HEK293 (cell line): ENCODE measurements at regions not wholly inside any gene's neighbourhood (a gene's known extent, or its start where the extent isn't known, plus 50 kb on each side); places are given as distances from the start of the nearest gene placed in this dataset.

Experiments used
- CTCF ChIA-PET: fragments of 350-600 bp; formaldehyde crosslinking; extraction: SDS; loops from one replicate; lab custom pipeline; 2021; ENCODE audit warnings: antibody characterized with exemption; lab: Yijun Ruan, JAX
- POLR2A ChIA-PET: fragments of 300-600 bp; formaldehyde crosslinking; extraction: SDS; loops from one replicate; lab custom pipeline; 2020; ENCODE audit warnings: antibody characterized with exemption, inconsistent platforms; lab: Yijun Ruan, JAX
- H3K27ac ChIP-seq: fragments of 200-500 bp; sonication (Bioruptor generic); 2 replicates; pipeline ENCODE4 v1.5.1; 2014; ENCODE audit warnings: low read depth, low read length, control low read depth, inconsistent platforms; ENCODE audit errors: extremely low read depth
- H3K36me3 ChIP-seq, 2 experiments: fragments of 200-500 bp in 1 of 2; sonication (Bioruptor generic) in 1 of 2; 1 replicate in 1 of 2; 2 replicates in 1 of 2; pipeline ENCODE4 v1.5.1; 2014 to 2017; ENCODE audit warnings: inconsistent platforms in 2 of 2, low read length in 2 of 2; ENCODE audit not compliant: control insufficient read depth in 2 of 2, insufficient read depth in 1 of 2
- H3K4me1 ChIP-seq: fragments of 200-500 bp; sonication (Bioruptor generic); 2 replicates; pipeline ENCODE4 v1.5.1; 2014; ENCODE audit warnings: mild to moderate bottlenecking, low read length, inconsistent platforms; ENCODE audit not compliant: control insufficient read depth, insufficient read depth
- H3K4me3 ChIP-seq: 2 replicates; pipeline ENCODE4 v1.5.1; 2011; ENCODE audit warnings: low read depth, mild to moderate bottlenecking, control low read depth, low read length, moderate library complexity
- H3K9me3 ChIP-seq: fragments of 200-500 bp; sonication (Bioruptor generic); 2 replicates; pipeline ENCODE4 v1.5.1; 2014; ENCODE audit warnings: low read depth, low read length, inconsistent platforms; ENCODE audit not compliant: control insufficient read depth, insufficient read depth
- FEZF1 ChIP-seq: fragments of 450-650 bp; formaldehyde crosslinking; IDR thresholded peaks from 2 replicates; pipeline ENCODE4 v1.5.1; 2016; ENCODE audit warnings: missing biosample characterization, missing genetic modification characterization
- GLI2 ChIP-seq: fragments of 450-650 bp; formaldehyde crosslinking; IDR thresholded peaks from 2 replicates; pipeline ENCODE4; 2017; ENCODE audit warnings: missing biosample characterization, missing genetic modification characterization, low read depth, borderline replicate concordance
- MZF1 ChIP-seq: fragments of 450-650 bp; formaldehyde crosslinking; IDR thresholded peaks from 2 replicates; pipeline ENCODE4 v1.5.1; 2017; ENCODE audit warnings: missing biosample characterization, missing genetic modification characterization, borderline replicate concordance
- RBAK ChIP-seq: fragments of 450-650 bp; formaldehyde crosslinking; IDR thresholded peaks from 2 replicates; pipeline ENCODE4 v1.5.1; 2016; ENCODE audit warnings: missing biosample characterization, missing genetic modification characterization
- SALL2 ChIP-seq: fragments of 450-650 bp; formaldehyde crosslinking; IDR thresholded peaks from 2 replicates; pipeline ENCODE4 v1.5.0; 2017; ENCODE audit warnings: missing biosample characterization, mild to moderate bottlenecking, missing genetic modification characterization, borderline replicate concordance
- SCRT2 ChIP-seq: fragments of 450-650 bp; formaldehyde crosslinking; IDR thresholded peaks from 2 replicates; pipeline ENCODE4 v1.5.1; 2016; ENCODE audit warnings: missing biosample characterization, missing genetic modification characterization
- SETDB1 ChIP-seq: IDR thresholded peaks from one replicate; pipeline ENCODE4 v1.6.1; 2017; ENCODE audit warnings: mild to moderate bottlenecking, low read length, moderate library complexity, mixed read lengths; ENCODE audit not compliant: insufficient read length
- YY1 ChIP-seq: fragments of 450-650 bp; formaldehyde crosslinking; IDR thresholded peaks from 2 replicates; pipeline ENCODE4 v1.5.1; 2018; ENCODE audit warnings: missing biosample characterization, missing genetic modification characterization
- ZEB2 ChIP-seq: fragments of 450-650 bp; formaldehyde crosslinking; IDR thresholded peaks from 2 replicates; pipeline ENCODE4 v1.5.1; 2016; ENCODE audit warnings: missing biosample characterization, missing genetic modification characterization
- ZNF10 ChIP-seq: fragments of 450-650 bp; formaldehyde crosslinking; IDR thresholded peaks from 2 replicates; pipeline ENCODE4 v1.5.1; 2017; ENCODE audit warnings: missing biosample characterization, missing genetic modification characterization
- ZNF157 ChIP-seq: fragments of 450-650 bp; formaldehyde crosslinking; IDR thresholded peaks from 2 replicates; pipeline ENCODE4 v1.5.1; 2016; ENCODE audit warnings: missing biosample characterization, missing genetic modification characterization
- ZNF2 ChIP-seq: fragments of 450-650 bp; formaldehyde crosslinking; IDR thresholded peaks from 2 replicates; pipeline ENCODE4 v1.5.1; 2016; ENCODE audit warnings: missing biosample characterization, missing genetic modification characterization
- ZNF248 ChIP-seq: fragments of 450-650 bp; formaldehyde crosslinking; IDR thresholded peaks from 2 replicates; pipeline ENCODE4 v1.5.1; 2017; ENCODE audit warnings: missing biosample characterization, missing genetic modification characterization
- ZNF292 ChIP-seq: fragments of 450-650 bp; formaldehyde crosslinking; IDR thresholded peaks from 2 replicates; pipeline ENCODE4 v1.5.1; 2016; ENCODE audit warnings: low read depth, missing biosample characterization, missing genetic modification characterization, borderline replicate concordance
- ZNF341 ChIP-seq: fragments of 450-650 bp; formaldehyde crosslinking; IDR thresholded peaks from 2 replicates; pipeline ENCODE4; 2016; ENCODE audit warnings: low read depth, missing biosample characterization, missing genetic modification characterization
- ZNF366 ChIP-seq: fragments of 450-650 bp; formaldehyde crosslinking; conservative IDR thresholded peaks from 2 replicates; pipeline ENCODE4 v1.5.1; 2016; ENCODE audit warnings: missing biosample characterization, missing genetic modification characterization
- ZNF473 ChIP-seq: fragments of 450-650 bp; formaldehyde crosslinking; IDR thresholded peaks from 2 replicates; pipeline ENCODE4 v1.5.1; 2017; ENCODE audit warnings: missing biosample characterization, missing genetic modification characterization
- ZNF48 ChIP-seq: fragments of 450-650 bp; formaldehyde crosslinking; IDR thresholded peaks from 2 replicates; pipeline ENCODE4 v1.5.1; 2016; ENCODE audit warnings: missing biosample characterization, missing genetic modification characterization
- ZNF501 ChIP-seq: fragments of 450-650 bp; formaldehyde crosslinking; IDR thresholded peaks from 2 replicates; pipeline ENCODE4 v1.5.1; 2016; ENCODE audit warnings: missing biosample characterization, missing genetic modification characterization
- ZNF571 ChIP-seq: fragments of 450-650 bp; formaldehyde crosslinking; IDR thresholded peaks from 2 replicates; pipeline ENCODE4 v1.5.0; 2017; ENCODE audit warnings: missing biosample characterization, missing genetic modification characterization
- ZNF830 ChIP-seq: fragments of 450-650 bp; IDR thresholded peaks from 2 replicates; pipeline ENCODE4 v1.5.0; 2018; ENCODE audit warnings: missing biosample characterization, missing genetic modification characterization, low read depth, mild to moderate bottlenecking, moderate library complexity
- TF ChIP-seq, protein P1 (sequence below): fragments of 450-650 bp; formaldehyde crosslinking; IDR thresholded peaks from 2 replicates; pipeline ENCODE4 v1.5.1; 2016; ENCODE audit warnings: missing biosample characterization, missing genetic modification characterization
- TF ChIP-seq, protein P2 (sequence below): fragments of 450-650 bp; formaldehyde crosslinking; IDR thresholded peaks from 2 replicates; pipeline ENCODE4 v1.5.1; 2016; ENCODE audit warnings: missing biosample characterization, missing genetic modification characterization
- TF ChIP-seq, protein P3 (sequence below): fragments of 450-650 bp; formaldehyde crosslinking; IDR thresholded peaks from 2 replicates; pipeline ENCODE4 v1.5.1; 2016; ENCODE audit warnings: missing biosample characterization, missing genetic modification characterization

DNA sequence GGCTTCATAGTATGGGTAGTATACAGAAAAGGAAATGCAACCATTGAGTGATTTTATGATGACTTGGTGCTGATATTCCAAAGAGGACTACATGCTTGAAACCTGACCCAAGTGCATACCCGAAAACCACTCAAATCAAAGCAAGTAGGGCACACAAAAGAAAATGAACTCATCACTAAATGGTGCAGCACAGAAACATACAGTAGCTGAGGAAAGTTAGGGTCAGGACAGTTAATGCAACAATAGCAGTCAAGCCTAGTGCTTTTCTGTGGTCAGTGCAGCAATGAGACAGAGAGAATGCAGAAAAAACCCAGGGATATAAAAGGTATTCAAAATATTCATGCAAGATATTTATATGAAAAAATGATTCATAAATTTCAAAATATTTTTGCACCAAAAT, 711.1 kb downstream of the EPHA7 start:
- Histone ChIP-seq H3K27ac (no peak overlapping the region), H3K36me3 (no peaks in the 10 kb centered on the region), H3K9me3 (no peaks in the 10 kb centered on the region), H3K4me1 (no peaks in the 10 kb centered on the region)
- POLR2A ChIA-PET, result no interaction called here
- CTCF ChIA-PET, result no interaction called here
- no peak for TF ChIP-seq ZNF157 (tag by site-specific recombination)
- no peak for TF ChIP-seq SCRT2 (tag by site-specific recombination)
- TF ChIP-seq SETDB1, result no peak
- TF ChIP-seq ZEB2, result no peak
- TF ChIP-seq, protein P1, sequence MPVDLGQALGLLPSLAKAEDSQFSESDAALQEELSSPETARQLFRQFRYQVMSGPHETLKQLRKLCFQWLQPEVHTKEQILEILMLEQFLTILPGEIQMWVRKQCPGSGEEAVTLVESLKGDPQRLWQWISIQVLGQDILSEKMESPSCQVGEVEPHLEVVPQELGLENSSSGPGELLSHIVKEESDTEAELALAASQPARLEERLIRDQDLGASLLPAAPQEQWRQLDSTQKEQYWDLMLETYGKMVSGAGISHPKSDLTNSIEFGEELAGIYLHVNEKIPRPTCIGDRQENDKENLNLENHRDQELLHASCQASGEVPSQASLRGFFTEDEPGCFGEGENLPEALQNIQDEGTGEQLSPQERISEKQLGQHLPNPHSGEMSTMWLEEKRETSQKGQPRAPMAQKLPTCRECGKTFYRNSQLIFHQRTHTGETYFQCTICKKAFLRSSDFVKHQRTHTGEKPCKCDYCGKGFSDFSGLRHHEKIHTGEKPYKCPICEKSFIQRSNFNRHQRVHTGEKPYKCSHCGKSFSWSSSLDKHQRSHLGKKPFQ (tag by site-specific recombination), result no peak
- TF ChIP-seq ZNF341 (tag by site-specific recombination), result no peak
- TF ChIP-seq, protein P2, sequence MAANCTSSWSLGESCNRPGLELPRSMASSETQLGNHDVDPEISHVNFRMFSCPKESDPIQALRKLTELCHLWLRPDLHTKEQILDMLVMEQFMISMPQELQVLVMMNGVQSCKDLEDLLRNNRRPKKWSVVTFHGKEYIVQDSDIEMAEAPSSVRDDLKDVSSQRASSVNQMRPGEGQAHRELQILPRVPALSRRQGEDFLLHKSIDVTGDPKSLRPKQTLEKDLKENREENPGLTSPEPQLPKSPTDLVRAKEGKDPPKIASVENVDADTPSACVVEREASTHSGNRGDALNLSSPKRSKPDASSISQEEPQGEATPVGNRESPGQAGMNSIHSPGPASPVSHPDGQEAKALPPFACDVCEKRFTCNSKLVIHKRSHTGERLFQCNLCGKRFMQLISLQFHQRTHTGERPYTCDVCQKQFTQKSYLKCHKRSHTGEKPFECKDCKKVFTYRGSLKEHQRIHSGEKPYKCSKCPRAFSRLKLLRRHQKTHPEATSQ (tag by site-specific recombination), result no peak
- no peak for TF ChIP-seq ZNF501 (tag by site-specific recombination)
- no peak for TF ChIP-seq ZNF10 (tag by site-specific recombination)
- no peak for TF ChIP-seq FEZF1 (tag by site-specific recombination)
- TF ChIP-seq ZNF830 (tag by site-specific recombination), result no peak
- TF ChIP-seq ZNF571 (tag by site-specific recombination), result no peak
- no peak for TF ChIP-seq MZF1 (tag by site-specific recombination)
- TF ChIP-seq ZNF2 (tag by site-specific recombination), result no peak
- no peak for TF ChIP-seq RBAK
- TF ChIP-seq, all 188 proteins: peak for 0
- H3K4me3 ChIP-seq, result no peak overlapping the region

DNA sequence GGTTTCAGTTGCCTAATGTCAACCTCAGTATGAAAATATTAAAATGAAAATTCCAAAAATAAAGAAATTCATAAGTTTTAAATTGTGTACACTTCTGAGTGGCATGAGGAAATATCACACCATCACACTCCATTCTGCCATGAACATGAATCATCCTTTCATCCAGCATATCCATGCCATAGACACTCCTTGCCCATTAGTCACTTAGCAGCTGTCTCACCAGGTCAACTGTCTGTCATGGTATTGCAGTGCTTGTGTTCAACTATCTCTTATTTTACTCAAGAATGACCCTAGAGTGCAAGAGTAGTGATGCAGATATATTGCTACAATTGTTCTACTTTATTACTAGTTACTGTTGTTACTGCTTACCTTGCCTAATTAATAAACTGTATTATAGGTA, 712.4 kb downstream of the EPHA7 start:
- Histone ChIP-seq H3K4me1 (no peaks in the 10 kb centered on the region), H3K9me3 (no peaks in the 10 kb centered on the region), H3K4me3 (no peak overlapping the region), H3K27ac (no peak overlapping the region), H3K36me3 (no peaks in the 10 kb centered on the region)
- ChIA-PET CTCF (no interaction called here), POLR2A (no interaction called here)
- TF ChIP-seq ZNF473 (no peak), GLI2 (no peak), ZNF366 (no peak), SALL2 (no peak), YY1 (no peak), ZNF48 (tag by site-specific recombination) (no peak), ZNF292 (tag by site-specific recombination) (no peak), ZNF248 (tag by site-specific recombination) (no peak)
- TF ChIP-seq, protein P3, sequence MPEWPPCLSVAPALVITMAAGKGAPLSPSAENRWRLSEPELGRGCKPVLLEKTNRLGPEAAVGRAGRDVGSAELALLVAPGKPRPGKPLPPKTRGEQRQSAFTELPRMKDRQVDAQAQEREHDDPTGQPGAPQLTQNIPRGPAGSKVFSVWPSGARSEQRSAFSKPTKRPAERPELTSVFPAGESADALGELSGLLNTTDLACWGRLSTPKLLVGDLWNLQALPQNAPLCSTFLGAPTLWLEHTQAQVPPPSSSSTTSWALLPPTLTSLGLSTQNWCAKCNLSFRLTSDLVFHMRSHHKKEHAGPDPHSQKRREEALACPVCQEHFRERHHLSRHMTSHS (tag by site-specific recombination), result no peak
- TF ChIP-seq, protein P2 (tag by site-specific recombination), result no peak
